B cell (primary cell): ENCODE measurements at regions not wholly inside any gene's neighbourhood (a gene's known extent, or its start where the extent isn't known, plus 50 kb on each side); places are given as distances from the start of the nearest gene placed in this dataset.

Experiments used
- ATAC-seq: fragments of 200-7000 bp; cut with Tn5 transposase; one replicate; pipeline ENCODE4 v1.10.0; 2021; ENCODE audit warnings: low read depth, mild to moderate bottlenecking, moderate number of reproducible peaks, moderate library complexity
- CTCF ChIA-PET: fragments of 350-600 bp; sonication (Branson Sonifier 250); formaldehyde crosslinking; loops from one replicate; lab custom pipeline; 2021; ENCODE audit warnings: antibody characterized with exemption, inconsistent platforms; lab: Charles Lee
- POLR2A ChIA-PET: fragments of 350-600 bp; sonication (Branson Sonifier 250); formaldehyde crosslinking; loops from one replicate; lab custom pipeline; 2021; ENCODE audit warnings: antibody characterized with exemption; lab: Charles Lee
- DNase-seq: peaks from one replicate; pipeline ENCODE4 v3.0.0; 2013
- H2AFZ ChIP-seq: 2 replicates; pipeline ENCODE4 v1.6.1; 2012; ENCODE audit warnings: mild to moderate bottlenecking, low read depth, low read length; ENCODE audit not compliant: insufficient read depth, poor library complexity, severe bottlenecking
- H3K27ac ChIP-seq, 2 donors: 1 replicate in 1 of 2; 2 replicates in 1 of 2; pipeline ENCODE4 v1.5.1; 2012 to 2013; ENCODE audit warnings: low read length in 2 of 2, mild to moderate bottlenecking in 2 of 2, moderate library complexity in 1 of 2
- H3K27me3 ChIP-seq, 4 experiments: fragments of 200-600 bp in 1 of 4; sonication (generic) in 1 of 4; replicated peaks in 1 of 4; 1 replicate in 2 of 4; 2 replicates in 2 of 4; pipeline versions ENCODE4 v1.6.1 to v1.7.0; 2013 to 2016; ENCODE audit warnings: low read length in 3 of 4, mild to moderate bottlenecking in 2 of 4, mixed read lengths in 1 of 4, moderate library complexity in 1 of 4; ENCODE audit not compliant: insufficient read depth in 4 of 4, control insufficient read depth in 3 of 4; ENCODE audit errors: control extremely low read depth in 1 of 4
- H3K36me3 ChIP-seq, 2 experiments: replicated peaks in 1 of 2; 1 replicate in 1 of 2; 2 replicates in 1 of 2; pipeline versions ENCODE4 v1.6.1 to v1.7.1; 2013; ENCODE audit warnings: low read length in 1 of 2; ENCODE audit not compliant: insufficient read depth in 2 of 2, control insufficient read depth in 1 of 2; ENCODE audit errors: control extremely low read depth in 1 of 2, extremely low read depth in 1 of 2
- H3K4me1 ChIP-seq, 2 donors: fragments of 200-600 bp in 1 of 2; sonication (generic) in 1 of 2; 1 replicate in 1 of 2; 2 replicates in 1 of 2; pipeline versions ENCODE4 v1.5.1 to v1.6.1; 2013 to 2017; ENCODE audit warnings: low read length in 2 of 2; ENCODE audit not compliant: control insufficient read depth in 2 of 2, insufficient read depth in 2 of 2
- H3K4me2 ChIP-seq: replicated peaks from 2 replicates; pipeline ENCODE3; 2012; ENCODE audit warnings: mild to moderate bottlenecking, low read depth, low read length; ENCODE audit not compliant: poor library complexity, severe bottlenecking
- H3K4me3 ChIP-seq, 5 experiments: fragments of 200-600 bp in 1 of 5; sonication (generic) in 1 of 5; 1 replicate in 3 of 5; 2 replicates in 2 of 5; pipeline versions ENCODE4 v1.5.1 to v1.7.0; 2011 to 2016; ENCODE audit warnings: low read length in 4 of 5, mild to moderate bottlenecking in 4 of 5, low read depth in 2 of 5, control low read depth in 1 of 5, moderate library complexity in 1 of 5; ENCODE audit not compliant: insufficient read depth in 1 of 5; ENCODE audit errors: control extremely low read depth in 1 of 5, extremely low read depth in 1 of 5
- H3K79me2 ChIP-seq: fragments of 200-600 bp; sonication (generic); one replicate; pipeline ENCODE4 v1.6.0; 2016; ENCODE audit warnings: low read length; ENCODE audit not compliant: control insufficient read depth, insufficient read depth
- H3K9ac ChIP-seq: fragments of 200-600 bp; sonication (generic); 2 replicates; pipeline ENCODE4 v1.6.1; 2017; ENCODE audit warnings: mild to moderate bottlenecking, low read length, moderate library complexity
- H3K9me3 ChIP-seq, 3 donors: one replicate each; pipeline versions ENCODE4 v1.6.1 to v1.7.1; 2013; ENCODE audit warnings: low read length in 2 of 3; ENCODE audit not compliant: control insufficient read depth in 2 of 3, insufficient read depth in 1 of 3; ENCODE audit errors: control extremely low read depth in 1 of 3
- H4K20me1 ChIP-seq: 2 replicates; pipeline ENCODE4 v1.6.0; 2012; ENCODE audit warnings: mild to moderate bottlenecking, low read length; ENCODE audit not compliant: insufficient read depth, control insufficient read depth, poor library complexity, severe bottlenecking
- H3K27ac Mint-ChIP-seq: one replicate; pipeline ENCODE4 v1.8.0; 2021; ENCODE audit warnings: mixed read lengths
- H3K27me3 Mint-ChIP-seq: one replicate; pipeline ENCODE4 v1.8.0; 2021; ENCODE audit warnings: mixed read lengths
- H3K4me1 Mint-ChIP-seq: one replicate; pipeline ENCODE4 v1.8.0; 2021; ENCODE audit warnings: mixed read lengths
- H3K4me3 Mint-ChIP-seq: one replicate; pipeline ENCODE4 v1.8.0; 2021; ENCODE audit warnings: mixed read lengths
- H3K9me3 Mint-ChIP-seq: one replicate; pipeline ENCODE4 v1.8.0; 2022; ENCODE audit warnings: mixed read lengths; ENCODE audit not compliant: insufficient read depth
- CTCF ChIP-seq: fragments of 200-600 bp; IDR thresholded peaks from one replicate; pipeline ENCODE4 v1.8.0; 2022; ENCODE audit warnings: antibody characterized with exemption, mild to moderate bottlenecking
- EZH2 ChIP-seq: IDR thresholded peaks from 2 replicates; pipeline ENCODE4 v1.6.1; 2012; ENCODE audit warnings: borderline replicate concordance, low read depth, mild to moderate bottlenecking, moderate library complexity, low read length; ENCODE audit not compliant: insufficient read depth, poor library complexity, severe bottlenecking
- WGBS: methylation state at CpG from one replicate; pipeline ENCODE4 v1.1.5; 2013; ENCODE audit warnings: missing lambda C conversion rate; ENCODE audit not compliant: insufficient coverage; 5-methylcytosine and 5-hydroxymethylcytosine counted together
- intact Hi-C: fragments of 100-400 bp; cut with micrococcal nuclease; formaldehyde crosslinking; loops from one replicate; pipeline ENCODE4 v1.10.0; 2022

GRCh38 chr13:90232291-90232690 is 1115.2 kb upstream of the MIR17HG start:
- no peaks in the 10 kb centered on the region for H3K79me2 ChIP-seq
- H3K36me3 ChIP-seq = no peaks in the 10 kb centered on the region
- ATAC-seq = no peak
- no peak overlapping the region for H3K4me3 ChIP-seq
- H3K27ac ChIP-seq = no peak overlapping the region
- H3K9ac ChIP-seq = no peak overlapping the region
- CTCF ChIA-PET = no interaction called here
- H3K4me1 Mint-ChIP-seq = no peaks in the 10 kb centered on the region
- no peaks in the 10 kb centered on the region for H3K27me3 ChIP-seq
- H3K27me3 Mint-ChIP-seq = no peaks in the 10 kb centered on the region
- H3K27ac Mint-ChIP-seq = no peak overlapping the region
- H3K4me1 ChIP-seq = no peaks in the 10 kb centered on the region
- no peak overlapping the region for H3K4me2 ChIP-seq
- peaks cover 7% of the 10 kb centered on the region for H3K9me3 Mint-ChIP-seq
- no peak overlapping the region for H2AFZ ChIP-seq
- intact Hi-C loops = no loop called here
- no peak overlapping the region for H3K4me3 Mint-ChIP-seq
- peaks cover 1 to 25% (median 3%) of the 10 kb centered on the region in 3 donors for H3K9me3 ChIP-seq
- no peaks in the 10 kb centered on the region for H4K20me1 ChIP-seq
- POLR2A ChIA-PET = no interaction called here
- DNase-seq = no peak
- TF ChIP-seq EZH2 = no peak
- TF ChIP-seq CTCF = no peak

GRCh38 chr13:90233933-90234672 is 1113.4 kb upstream of the MIR17HG start:
- DNase-seq = no peak
- Histone ChIP-seq H3K79me2 (no peaks in the 10 kb centered on the region), H3K36me3 (no peaks in the 10 kb centered on the region), H3K4me2 (no peak overlapping the region), H3K27ac (no peak overlapping the region), H3K9ac (no peak overlapping the region), H3K27me3 (no peaks in the 10 kb centered on the region), H3K9me3 (peaks cover 1 to 27% (median 3%) of the 10 kb centered on the region in 3 donors), H2AFZ (no peak overlapping the region), H3K4me3 (no peak overlapping the region), H4K20me1 (no peaks in the 10 kb centered on the region), H3K4me1 (no peaks in the 10 kb centered on the region)
- intact Hi-C loops = no loop called here
- CTCF ChIA-PET = no interaction called here
- POLR2A ChIA-PET = no interaction called here
- peaks cover 7% of the 10 kb centered on the region for H3K9me3 Mint-ChIP-seq
- ATAC-seq = no peak
- TF ChIP-seq CTCF (no peak), EZH2 (no peak)
- H3K27me3 Mint-ChIP-seq = no peaks in the 10 kb centered on the region
- no peak overlapping the region for H3K4me3 Mint-ChIP-seq
- WGBS = no CpG with 5 or more reads among the region's 7 CpGs
- H3K27ac Mint-ChIP-seq = no peak overlapping the region
- no peaks in the 10 kb centered on the region for H3K4me1 Mint-ChIP-seq
